ENCODE measurements at regions not wholly inside any gene's neighbourhood (a gene's known extent, or its start where the extent isn't known, plus 50 kb on each side); places are given as distances from the start of the nearest gene placed in this dataset.

GRCh38 chr16:51030516-51030915, 120.6 kb downstream of the SALL1 start:
- no peaks in the 10 kb centered on the region for H3K4me1 Mint-ChIP-seq (ENCODE audit: low read depth)
- H3K27ac Mint-ChIP-seq, result no peak overlapping the region
- TF ChIP-seq CTCF (IDR thresholded peaks at IDR 0.05), result no peak
- no peaks in the 10 kb centered on the region for H3K9me3 Mint-ChIP-seq
- no peak overlapping the region for H3K4me3 Mint-ChIP-seq
- peaks cover 7% of the 10 kb centered on the region for H3K27me3 Mint-ChIP-seq (ENCODE audit: insufficient read depth)
- H3K36me3 Mint-ChIP-seq (ENCODE audit: low read depth), result no peaks in the 10 kb centered on the region
- no peak for DNase-seq

GRCh38 chr16:51025588-51026290, 125.3 kb downstream of the SALL1 start:
- Mint-ChIP-seq H3K27ac (no peak overlapping the region), H3K4me1 (ENCODE audit: low read depth) (no peaks in the 10 kb centered on the region), H3K4me3 (no peak overlapping the region), H3K27me3 (ENCODE audit: insufficient read depth) (peaks cover 3% of the 10 kb centered on the region), H3K9me3 (no peaks in the 10 kb centered on the region), H3K36me3 (ENCODE audit: low read depth) (no peaks in the 10 kb centered on the region)
- no peak for DNase-seq
- no peak for TF ChIP-seq CTCF (IDR thresholded peaks at IDR 0.05)

- Mint-ChIP-seq H3K4me1 (ENCODE audit: low read depth) (no peaks in the 10 kb centered on the region), H3K9me3 (0 out of 2 replicates have a peak, but pooled peaks cover 4% of the 10 kb centered on the region), H3K27ac (no peak overlapping the region), H3K36me3 (ENCODE audit: low read depth) (no peaks in the 10 kb centered on the region), H3K27me3 (ENCODE audit: insufficient read depth) (peaks cover 2% of the 10 kb centered on the region), H3K4me3 (no peak overlapping the region)
- no peak for TF ChIP-seq CTCF (IDR thresholded peaks at IDR 0.05)
- DNase-seq, result no peak
These were observed 126.4 kb downstream of the SALL1 start for GRCh38 chr16:51024703-51025102.

- no peak for TF ChIP-seq CTCF (IDR thresholded peaks at IDR 0.05)
- H3K4me3 Mint-ChIP-seq, result no peak overlapping the region
- H3K27me3 Mint-ChIP-seq (ENCODE audit: insufficient read depth), result peaks cover 2% of the 10 kb centered on the region
- DNase-seq, result no peak
- H3K27ac Mint-ChIP-seq, result no peak overlapping the region
- H3K9me3 Mint-ChIP-seq, result 0 out of 2 replicates have a peak, but pooled peaks cover 4% of the 10 kb centered on the region
- H3K4me1 Mint-ChIP-seq (ENCODE audit: low read depth), result no peaks in the 10 kb centered on the region
- H3K36me3 Mint-ChIP-seq (ENCODE audit: low read depth), result no peaks in the 10 kb centered on the region
These were observed 128.1 kb downstream of the SALL1 start for GRCh38 chr16:51022955-51023354.

- H3K27me3 Mint-ChIP-seq (ENCODE audit: insufficient read depth), result peaks cover 2% of the 10 kb centered on the region
- 0 out of 2 replicates have a peak, but pooled peaks cover 4% of the 10 kb centered on the region for H3K9me3 Mint-ChIP-seq
- no peaks in the 10 kb centered on the region for H3K4me1 Mint-ChIP-seq (ENCODE audit: low read depth)
- H3K36me3 Mint-ChIP-seq (ENCODE audit: low read depth), result no peaks in the 10 kb centered on the region
- H3K4me3 Mint-ChIP-seq, result no peak overlapping the region
- H3K27ac Mint-ChIP-seq, result no peak overlapping the region
- DNase-seq, result no peak
- no peak for TF ChIP-seq CTCF (IDR thresholded peaks at IDR 0.05)
These were observed 131.5 kb downstream of the SALL1 start for GRCh38 chr16:51019617-51020016.

Data from HFFc6 (cell line).